WERI-Rb-1 (cell line): ENCODE measurements at regions not wholly inside any gene's neighbourhood (a gene's known extent, or its start where the extent isn't known, plus 50 kb on each side); places are given as distances from the start of the nearest gene placed in this dataset.

Experiments used
- DNase-seq: peaks from one replicate; pipeline ENCODE4 v3.0.0-alpha.2; 2020
- H3K27ac ChIP-seq: fragments of 250-450 bp; sonication (Bioruptor Pico); 2 replicates; pipeline ENCODE4 v1.5.1; 2020; ENCODE audit warnings: mild to moderate bottlenecking, moderate library complexity
- H3K27me3 ChIP-seq: fragments of 250-450 bp; sonication (Bioruptor Pico); 2 replicates; pipeline ENCODE4 v1.5.1; 2021; ENCODE audit warnings: mild to moderate bottlenecking, low read depth, moderate library complexity; ENCODE audit not compliant: insufficient read depth, severe bottlenecking
- H3K36me3 ChIP-seq: fragments of 250-450 bp; sonication (Bioruptor Pico); 2 replicates; pipeline ENCODE4 v1.5.1; 2020; ENCODE audit warnings: mild to moderate bottlenecking, moderate library complexity
- H3K4me3 ChIP-seq: 2 replicates; pipeline ENCODE4 v1.5.1; 2011; ENCODE audit warnings: low read depth, mild to moderate bottlenecking, control low read depth, low read length
- H3K9me3 ChIP-seq: fragments of 250-450 bp; sonication (Bioruptor Pico); 2 replicates; pipeline ENCODE4 v1.5.1; 2021; ENCODE audit warnings: mild to moderate bottlenecking, moderate library complexity; ENCODE audit not compliant: severe bottlenecking
- TF ChIP-seq, protein P1 (sequence below): IDR thresholded peaks from 2 replicates; pipeline ENCODE4 v1.5.1; 2011; ENCODE audit warnings: low read depth, mild to moderate bottlenecking, control low read depth, inconsistent platforms, low read length

DNA sequence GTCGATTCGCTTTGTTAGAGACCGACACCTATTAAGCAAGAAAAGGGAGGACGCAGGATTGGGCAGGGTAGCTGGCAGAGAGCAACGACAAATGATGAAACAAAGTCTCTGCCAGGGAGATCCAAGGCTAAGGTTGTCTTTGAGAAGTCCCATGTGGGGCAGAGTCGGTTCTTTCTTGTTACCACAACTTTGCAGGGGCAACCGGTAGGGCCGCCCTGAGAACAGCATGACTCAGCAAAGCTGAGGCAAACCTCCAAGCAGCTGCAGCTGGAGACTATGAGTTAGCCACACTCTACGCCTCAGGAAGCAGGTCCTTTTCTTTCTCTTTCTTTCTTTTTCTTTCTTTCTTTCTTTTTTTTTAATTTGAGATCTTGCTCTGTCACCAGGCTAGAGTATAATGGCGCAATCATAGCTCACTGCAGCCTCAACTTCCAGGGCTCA lies 452.3 kb upstream of the ID2 start:
- H3K4me3 ChIP-seq = no peak overlapping the region
- no peaks in the 10 kb centered on the region for H3K36me3 ChIP-seq
- no peak overlapping the region for H3K27ac ChIP-seq
- no peaks in the 10 kb centered on the region for H3K27me3 ChIP-seq
- H3K9me3 ChIP-seq = peaks cover 6% of the 10 kb centered on the region
- TF ChIP-seq, protein P1, sequence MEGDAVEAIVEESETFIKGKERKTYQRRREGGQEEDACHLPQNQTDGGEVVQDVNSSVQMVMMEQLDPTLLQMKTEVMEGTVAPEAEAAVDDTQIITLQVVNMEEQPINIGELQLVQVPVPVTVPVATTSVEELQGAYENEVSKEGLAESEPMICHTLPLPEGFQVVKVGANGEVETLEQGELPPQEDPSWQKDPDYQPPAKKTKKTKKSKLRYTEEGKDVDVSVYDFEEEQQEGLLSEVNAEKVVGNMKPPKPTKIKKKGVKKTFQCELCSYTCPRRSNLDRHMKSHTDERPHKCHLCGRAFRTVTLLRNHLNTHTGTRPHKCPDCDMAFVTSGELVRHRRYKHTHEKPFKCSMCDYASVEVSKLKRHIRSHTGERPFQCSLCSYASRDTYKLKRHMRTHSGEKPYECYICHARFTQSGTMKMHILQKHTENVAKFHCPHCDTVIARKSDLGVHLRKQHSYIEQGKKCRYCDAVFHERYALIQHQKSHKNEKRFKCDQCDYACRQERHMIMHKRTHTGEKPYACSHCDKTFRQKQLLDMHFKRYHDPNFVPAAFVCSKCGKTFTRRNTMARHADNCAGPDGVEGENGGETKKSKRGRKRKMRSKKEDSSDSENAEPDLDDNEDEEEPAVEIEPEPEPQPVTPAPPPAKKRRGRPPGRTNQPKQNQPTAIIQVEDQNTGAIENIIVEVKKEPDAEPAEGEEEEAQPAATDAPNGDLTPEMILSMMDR = no peak
- no peak for DNase-seq

GRCh38 chr2:8230466-8230865 lies 451.4 kb upstream of the ID2 start:
- DNase-seq = no peak
- Histone ChIP-seq H3K9me3 (peaks cover under 1% of the 10 kb centered on the region), H3K36me3 (no peaks in the 10 kb centered on the region), H3K27me3 (no peaks in the 10 kb centered on the region), H3K4me3 (no peak overlapping the region), H3K27ac (no peak overlapping the region)
- TF ChIP-seq, protein P1 = no peak

- H3K36me3 ChIP-seq = no peaks in the 10 kb centered on the region
- no peak overlapping the region for H3K4me3 ChIP-seq
- H3K27me3 ChIP-seq = no peaks in the 10 kb centered on the region
- no peak overlapping the region for H3K27ac ChIP-seq
- no peaks in the 10 kb centered on the region for H3K9me3 ChIP-seq
- TF ChIP-seq, protein P1 = no peak
- no peak for DNase-seq
These were observed 450.0 kb upstream of the ID2 start for GRCh38 chr2:8231902-8232301.

DNA sequence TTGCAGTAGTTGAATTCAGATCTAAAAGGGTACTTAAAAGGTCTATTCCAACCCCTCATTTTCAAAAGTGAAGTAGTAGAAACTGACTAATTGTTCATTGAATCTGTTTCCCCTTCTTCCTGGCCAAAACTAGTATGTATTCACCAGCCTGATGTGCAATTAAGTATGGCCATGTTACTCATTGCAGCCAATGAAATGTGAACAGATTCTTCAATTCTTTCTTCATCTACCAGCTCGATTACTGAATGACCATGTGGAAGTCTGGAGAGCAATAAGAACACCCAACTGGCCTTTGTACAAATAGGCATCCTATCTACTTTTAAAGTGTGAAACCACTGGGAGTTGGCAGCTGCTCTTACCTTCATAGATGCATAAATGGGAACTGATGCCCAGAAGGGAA lies 449.0 kb upstream of the ID2 start:
- Histone ChIP-seq H3K36me3 (no peaks in the 10 kb centered on the region), H3K4me3 (no peak overlapping the region), H3K9me3 (no peaks in the 10 kb centered on the region), H3K27me3 (no peaks in the 10 kb centered on the region), H3K27ac (no peak overlapping the region)
- DNase-seq = no peak
- TF ChIP-seq, protein P1 = no peak

GRCh38 chr2:8234253-8234652 lies 447.6 kb upstream of the ID2 start:
- no peak for DNase-seq
- Histone ChIP-seq H3K36me3 (no peaks in the 10 kb centered on the region), H3K4me3 (no peak overlapping the region), H3K27me3 (no peaks in the 10 kb centered on the region), H3K27ac (no peak overlapping the region), H3K9me3 (no peaks in the 10 kb centered on the region)
- TF ChIP-seq, protein P1 = no peak

DNA sequence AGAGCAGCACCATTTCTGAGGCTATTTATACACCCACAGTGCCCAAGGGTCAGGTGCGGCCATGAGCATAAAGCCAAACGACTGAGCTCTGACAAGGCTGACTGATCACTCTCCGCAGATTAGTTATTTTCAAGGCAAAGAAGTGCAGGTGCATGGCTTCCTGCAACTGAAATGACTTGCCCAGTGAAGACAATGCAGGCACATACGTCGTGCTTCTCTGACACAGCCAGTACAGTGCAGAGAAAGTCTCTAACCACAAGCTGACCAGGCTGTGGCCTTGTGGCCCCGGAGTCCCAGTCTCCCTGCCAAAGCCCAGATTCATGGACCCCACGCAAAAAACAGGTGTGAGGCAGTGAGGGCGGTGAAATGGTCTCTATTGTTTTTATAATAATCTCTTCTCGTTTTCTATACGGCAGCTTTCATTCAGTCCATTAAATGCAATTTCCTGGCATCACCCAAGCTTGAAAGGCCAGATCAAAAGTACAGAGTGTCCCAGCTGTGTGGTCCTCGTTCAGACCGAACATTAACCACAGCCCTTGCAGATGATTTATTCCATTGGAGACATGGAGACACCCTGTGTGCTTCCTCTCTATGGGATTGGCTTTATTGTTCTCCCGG lies 447.0 kb upstream of the ID2 start:
- DNase-seq = peak; percentile 52
- no peak overlapping the region for H3K27ac ChIP-seq
- TF ChIP-seq, protein P1 = no peak
- H3K4me3 ChIP-seq = no peak overlapping the region
- no peaks in the 10 kb centered on the region for H3K27me3 ChIP-seq
- H3K36me3 ChIP-seq = no peaks in the 10 kb centered on the region
- H3K9me3 ChIP-seq = no peaks in the 10 kb centered on the region
